HEK293 (cell line): ENCODE measurements at regions not wholly inside any gene's neighbourhood (a gene's known extent, or its start where the extent isn't known, plus 50 kb on each side); places are given as distances from the start of the nearest gene placed in this dataset.

Experiments used
- CTCF ChIA-PET: fragments of 350-600 bp; formaldehyde crosslinking; extraction: SDS; loops from one replicate; lab custom pipeline; 2021; ENCODE audit warnings: antibody characterized with exemption; lab: Yijun Ruan, JAX
- POLR2A ChIA-PET: fragments of 300-600 bp; formaldehyde crosslinking; extraction: SDS; loops from one replicate; lab custom pipeline; 2020; ENCODE audit warnings: antibody characterized with exemption, inconsistent platforms; lab: Yijun Ruan, JAX
- H3K27ac ChIP-seq: fragments of 200-500 bp; sonication (Bioruptor generic); 2 replicates; pipeline ENCODE4 v1.5.1; 2014; ENCODE audit warnings: low read depth, low read length, control low read depth, inconsistent platforms; ENCODE audit errors: extremely low read depth
- H3K36me3 ChIP-seq, 2 experiments: fragments of 200-500 bp in 1 of 2; sonication (Bioruptor generic) in 1 of 2; 1 replicate in 1 of 2; 2 replicates in 1 of 2; pipeline ENCODE4 v1.5.1; 2014 to 2017; ENCODE audit warnings: inconsistent platforms in 2 of 2, low read length in 2 of 2; ENCODE audit not compliant: control insufficient read depth in 2 of 2, insufficient read depth in 1 of 2
- H3K4me1 ChIP-seq: fragments of 200-500 bp; sonication (Bioruptor generic); 2 replicates; pipeline ENCODE4 v1.5.1; 2014; ENCODE audit warnings: mild to moderate bottlenecking, low read length, inconsistent platforms; ENCODE audit not compliant: control insufficient read depth, insufficient read depth
- H3K4me3 ChIP-seq: 2 replicates; pipeline ENCODE4 v1.5.1; 2011; ENCODE audit warnings: low read depth, mild to moderate bottlenecking, control low read depth, low read length, moderate library complexity
- H3K9me3 ChIP-seq: fragments of 200-500 bp; sonication (Bioruptor generic); 2 replicates; pipeline ENCODE4 v1.5.1; 2014; ENCODE audit warnings: low read depth, low read length, inconsistent platforms; ENCODE audit not compliant: control insufficient read depth, insufficient read depth
- FEZF1 ChIP-seq: fragments of 450-650 bp; formaldehyde crosslinking; IDR thresholded peaks from 2 replicates; pipeline ENCODE4 v1.5.1; 2016; ENCODE audit warnings: missing biosample characterization, missing genetic modification characterization
- GLI4 ChIP-seq: fragments of 450-650 bp; formaldehyde crosslinking; IDR thresholded peaks from 2 replicates; pipeline ENCODE4 v1.5.1; 2016; ENCODE audit warnings: missing biosample characterization, missing genetic modification characterization
- HOXA7 ChIP-seq: sonication (generic); formaldehyde crosslinking; IDR thresholded peaks from 2 replicates; pipeline ENCODE4 v1.8.1; 2022; ENCODE audit warnings: missing genetic modification reagents, borderline replicate concordance
- KLF1 ChIP-seq: fragments of 450-650 bp; formaldehyde crosslinking; IDR thresholded peaks from 2 replicates; pipeline ENCODE4 v1.5.1; 2016; ENCODE audit warnings: missing biosample characterization, missing genetic modification characterization
- KLF8 ChIP-seq: fragments of 450-650 bp; formaldehyde crosslinking; IDR thresholded peaks from 2 replicates; pipeline ENCODE4 v1.5.1; 2016; ENCODE audit warnings: missing biosample characterization, missing genetic modification characterization
- MEIS1 ChIP-seq: sonication (generic); formaldehyde crosslinking; IDR thresholded peaks from 2 replicates; pipeline ENCODE4 v1.8.1; 2022; ENCODE audit warnings: missing genetic modification reagents, mild to moderate bottlenecking, borderline replicate concordance
- ZBTB1 ChIP-seq: fragments of 450-650 bp; formaldehyde crosslinking; IDR thresholded peaks from 2 replicates; pipeline ENCODE4 v1.5.1; 2016; ENCODE audit warnings: missing biosample characterization, missing genetic modification characterization
- ZBTB8A ChIP-seq: fragments of 450-650 bp; formaldehyde crosslinking; IDR thresholded peaks from 2 replicates; pipeline ENCODE4 v1.5.1; 2016; ENCODE audit warnings: missing biosample characterization, missing genetic modification characterization
- ZFP3 ChIP-seq: fragments of 450-650 bp; formaldehyde crosslinking; IDR thresholded peaks from 2 replicates; pipeline ENCODE4 v1.5.1; 2016; ENCODE audit warnings: low read depth, missing biosample characterization, missing genetic modification characterization
- ZNF146 ChIP-seq: fragments of 450-650 bp; formaldehyde crosslinking; IDR thresholded peaks from 2 replicates; pipeline ENCODE4 v1.5.1; 2016; ENCODE audit warnings: missing biosample characterization, missing genetic modification characterization
- ZNF184 ChIP-seq: fragments of 450-650 bp; IDR thresholded peaks from 2 replicates; pipeline ENCODE4 v1.5.1; 2018; ENCODE audit warnings: missing biosample characterization, mild to moderate bottlenecking, missing genetic modification characterization
- ZNF214 ChIP-seq: fragments of 450-650 bp; formaldehyde crosslinking; IDR thresholded peaks from 2 replicates; pipeline ENCODE4 v1.5.1; 2017; ENCODE audit warnings: missing biosample characterization, mild to moderate bottlenecking, missing genetic modification characterization, borderline replicate concordance
- ZNF223 ChIP-seq: fragments of 450-650 bp; formaldehyde crosslinking; IDR thresholded peaks from 2 replicates; pipeline ENCODE4 v1.5.1; 2016; ENCODE audit warnings: missing biosample characterization, missing genetic modification characterization
- ZNF24 ChIP-seq: fragments of 450-650 bp; formaldehyde crosslinking; IDR thresholded peaks from 2 replicates; pipeline ENCODE4 v1.5.1; 2016; ENCODE audit warnings: missing biosample characterization, missing genetic modification characterization
- ZNF292 ChIP-seq: fragments of 450-650 bp; formaldehyde crosslinking; IDR thresholded peaks from 2 replicates; pipeline ENCODE4 v1.5.1; 2016; ENCODE audit warnings: low read depth, missing biosample characterization, missing genetic modification characterization, borderline replicate concordance
- ZNF302 ChIP-seq: fragments of 450-650 bp; formaldehyde crosslinking; IDR thresholded peaks from 2 replicates; pipeline ENCODE4 v1.5.1; 2016; ENCODE audit warnings: missing biosample characterization, missing genetic modification characterization, low read depth
- ZNF391 ChIP-seq: fragments of 450-650 bp; formaldehyde crosslinking; IDR thresholded peaks from 2 replicates; pipeline ENCODE4 v1.5.1; 2016; ENCODE audit warnings: low read depth, missing biosample characterization, missing genetic modification characterization, borderline replicate concordance
- ZNF394 ChIP-seq: fragments of 450-650 bp; formaldehyde crosslinking; IDR thresholded peaks from 2 replicates; pipeline ENCODE4 v1.5.1; 2016; ENCODE audit warnings: missing biosample characterization, missing genetic modification characterization, mild to moderate bottlenecking, moderate library complexity, borderline replicate concordance
- ZNF426 ChIP-seq: fragments of 450-650 bp; formaldehyde crosslinking; IDR thresholded peaks from 2 replicates; pipeline ENCODE4 v1.5.1; 2017; ENCODE audit warnings: missing biosample characterization, missing genetic modification characterization, mild to moderate bottlenecking, inconsistent platforms, moderate library complexity
- ZNF521 ChIP-seq: fragments of 450-650 bp; formaldehyde crosslinking; IDR thresholded peaks from 2 replicates; pipeline ENCODE4 v1.5.1; 2017; ENCODE audit warnings: missing biosample characterization, mild to moderate bottlenecking, missing genetic modification characterization
- ZNF548 ChIP-seq: fragments of 450-650 bp; formaldehyde crosslinking; IDR thresholded peaks from 2 replicates; pipeline ENCODE4 v1.5.1; 2016; ENCODE audit warnings: missing biosample characterization, missing genetic modification characterization
- ZNF571 ChIP-seq: fragments of 450-650 bp; formaldehyde crosslinking; IDR thresholded peaks from 2 replicates; pipeline ENCODE4 v1.5.0; 2017; ENCODE audit warnings: missing biosample characterization, missing genetic modification characterization
- ZNF596 ChIP-seq: fragments of 450-650 bp; IDR thresholded peaks from 2 replicates; pipeline ENCODE4 v1.5.0; 2018; ENCODE audit warnings: missing biosample characterization, mild to moderate bottlenecking, missing genetic modification characterization, moderate library complexity
- ZNF610 ChIP-seq: fragments of 450-650 bp; formaldehyde crosslinking; IDR thresholded peaks from 2 replicates; pipeline ENCODE4 v1.5.1; 2016; ENCODE audit warnings: missing biosample characterization, missing genetic modification characterization, borderline replicate concordance
- ZNF623 ChIP-seq: fragments of 450-650 bp; formaldehyde crosslinking; IDR thresholded peaks from 2 replicates; pipeline ENCODE4 v1.5.1; 2016; ENCODE audit warnings: missing biosample characterization, missing genetic modification characterization
- ZNF791 ChIP-seq: fragments of 450-650 bp; formaldehyde crosslinking; IDR thresholded peaks from 2 replicates; pipeline ENCODE4 v1.5.1; 2016; ENCODE audit warnings: missing biosample characterization, missing genetic modification characterization
- ZNF792 ChIP-seq: fragments of 450-650 bp; formaldehyde crosslinking; IDR thresholded peaks from 2 replicates; pipeline ENCODE4 v1.5.1; 2016; ENCODE audit warnings: missing biosample characterization, missing genetic modification characterization
- TF ChIP-seq, protein P1 (sequence below): fragments of 450-650 bp; formaldehyde crosslinking; IDR thresholded peaks from 2 replicates; pipeline ENCODE4 v1.5.1; 2016; ENCODE audit warnings: missing biosample characterization, missing genetic modification characterization
- TF ChIP-seq, protein P2 (sequence below): fragments of 450-650 bp; formaldehyde crosslinking; IDR thresholded peaks from 2 replicates; pipeline ENCODE4 v1.5.1; 2016; ENCODE audit warnings: missing biosample characterization, missing genetic modification characterization, borderline replicate concordance
- TF ChIP-seq, protein P3 (sequence below): fragments of 450-650 bp; formaldehyde crosslinking; IDR thresholded peaks from 2 replicates; pipeline ENCODE4 v1.5.1; 2016; ENCODE audit warnings: missing biosample characterization, missing genetic modification characterization
- TF ChIP-seq, protein P4 (sequence below): IDR thresholded peaks from 2 replicates; pipeline ENCODE4 v1.6.1; 2011; ENCODE audit warnings: mild to moderate bottlenecking, low read depth, low read length, borderline replicate concordance

DNA sequence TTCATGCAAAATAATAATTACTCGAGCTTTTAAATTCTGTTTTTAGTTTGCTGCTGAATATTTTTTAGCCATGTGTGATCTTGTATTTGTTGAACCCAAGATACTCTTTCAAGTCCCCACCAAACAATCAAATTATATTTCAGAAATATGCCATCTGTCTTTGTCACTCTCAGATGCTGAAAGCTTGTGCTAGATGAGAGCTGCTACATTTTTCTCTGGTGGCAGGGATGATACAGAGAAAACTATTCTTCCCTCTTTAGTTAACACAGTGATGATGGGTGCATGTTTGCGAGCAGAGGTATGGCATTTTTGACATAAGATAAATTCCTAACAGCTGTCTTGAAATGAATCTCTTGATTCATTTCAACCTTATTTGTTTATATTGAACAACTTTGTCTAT, 100.6 kb upstream of the NPHP3 start:
- CTCF ChIA-PET, result no interaction called here
- POLR2A ChIA-PET, result no interaction called here
- no peak overlapping the region for H3K4me3 ChIP-seq
- H3K36me3 ChIP-seq, result no peaks in the 10 kb centered on the region
- no peaks in the 10 kb centered on the region for H3K4me1 ChIP-seq
- no peak overlapping the region for H3K27ac ChIP-seq
- TF ChIP-seq ZNF146 (tag by site-specific recombination) (no peak), ZNF24 (no peak), KLF8 (tag by site-specific recombination) (no peak), ZBTB8A (tag by site-specific recombination) (no peak), ZNF792 (tag by site-specific recombination) (no peak), ZNF302 (no peak), ZNF292 (tag by site-specific recombination) (no peak), ZNF214 (tag by site-specific recombination) (no peak), ZNF571 (tag by site-specific recombination) (no peak), ZFP3 (no peak), ZNF184 (tag by site-specific recombination) (no peak), KLF1 (tag by site-specific recombination) (no peak), FEZF1 (tag by site-specific recombination) (no peak), ZNF610 (tag by site-specific recombination) (no peak), ZNF521 (no peak)
- TF ChIP-seq, protein P1, sequence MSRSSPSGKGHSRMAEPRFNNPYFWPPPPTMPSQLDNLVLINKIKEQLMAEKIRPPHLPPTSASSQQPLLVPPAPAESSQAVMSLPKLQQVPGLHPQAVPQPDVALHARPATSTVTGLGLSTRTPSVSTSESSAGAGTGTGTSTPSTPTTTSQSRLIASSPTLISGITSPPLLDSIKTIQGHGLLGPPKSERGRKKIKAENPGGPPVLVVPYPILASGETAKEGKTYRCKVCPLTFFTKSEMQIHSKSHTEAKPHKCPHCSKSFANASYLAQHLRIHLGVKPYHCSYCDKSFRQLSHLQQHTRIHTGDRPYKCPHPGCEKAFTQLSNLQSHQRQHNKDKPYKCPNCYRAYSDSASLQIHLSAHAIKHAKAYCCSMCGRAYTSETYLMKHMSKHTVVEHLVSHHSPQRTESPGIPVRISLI (tag by site-specific recombination), result no peak
- TF ChIP-seq, protein P2, sequence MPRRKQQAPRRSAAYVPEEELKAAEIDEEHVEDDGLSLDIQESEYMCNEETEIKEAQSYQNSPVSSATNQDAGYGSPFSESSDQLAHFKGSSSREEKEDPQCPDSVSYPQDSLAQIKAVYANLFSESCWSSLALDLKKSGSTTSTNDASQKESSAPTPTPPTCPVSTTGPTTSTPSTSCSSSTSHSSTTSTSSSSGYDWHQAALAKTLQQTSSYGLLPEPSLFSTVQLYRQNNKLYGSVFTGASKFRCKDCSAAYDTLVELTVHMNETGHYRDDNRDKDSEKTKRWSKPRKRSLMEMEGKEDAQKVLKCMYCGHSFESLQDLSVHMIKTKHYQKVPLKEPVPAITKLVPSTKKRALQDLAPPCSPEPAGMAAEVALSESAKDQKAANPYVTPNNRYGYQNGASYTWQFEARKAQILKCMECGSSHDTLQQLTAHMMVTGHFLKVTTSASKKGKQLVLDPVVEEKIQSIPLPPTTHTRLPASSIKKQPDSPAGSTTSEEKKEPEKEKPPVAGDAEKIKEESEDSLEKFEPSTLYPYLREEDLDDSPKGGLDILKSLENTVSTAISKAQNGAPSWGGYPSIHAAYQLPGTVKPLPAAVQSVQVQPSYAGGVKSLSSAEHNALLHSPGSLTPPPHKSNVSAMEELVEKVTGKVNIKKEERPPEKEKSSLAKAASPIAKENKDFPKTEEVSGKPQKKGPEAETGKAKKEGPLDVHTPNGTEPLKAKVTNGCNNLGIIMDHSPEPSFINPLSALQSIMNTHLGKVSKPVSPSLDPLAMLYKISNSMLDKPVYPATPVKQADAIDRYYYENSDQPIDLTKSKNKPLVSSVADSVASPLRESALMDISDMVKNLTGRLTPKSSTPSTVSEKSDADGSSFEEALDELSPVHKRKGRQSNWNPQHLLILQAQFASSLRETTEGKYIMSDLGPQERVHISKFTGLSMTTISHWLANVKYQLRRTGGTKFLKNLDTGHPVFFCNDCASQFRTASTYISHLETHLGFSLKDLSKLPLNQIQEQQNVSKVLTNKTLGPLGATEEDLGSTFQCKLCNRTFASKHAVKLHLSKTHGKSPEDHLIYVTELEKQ (tag by site-specific recombination), result no peak
- TF ChIP-seq, all 188 proteins: peak for 0
- no peaks in the 10 kb centered on the region for H3K9me3 ChIP-seq

DNA sequence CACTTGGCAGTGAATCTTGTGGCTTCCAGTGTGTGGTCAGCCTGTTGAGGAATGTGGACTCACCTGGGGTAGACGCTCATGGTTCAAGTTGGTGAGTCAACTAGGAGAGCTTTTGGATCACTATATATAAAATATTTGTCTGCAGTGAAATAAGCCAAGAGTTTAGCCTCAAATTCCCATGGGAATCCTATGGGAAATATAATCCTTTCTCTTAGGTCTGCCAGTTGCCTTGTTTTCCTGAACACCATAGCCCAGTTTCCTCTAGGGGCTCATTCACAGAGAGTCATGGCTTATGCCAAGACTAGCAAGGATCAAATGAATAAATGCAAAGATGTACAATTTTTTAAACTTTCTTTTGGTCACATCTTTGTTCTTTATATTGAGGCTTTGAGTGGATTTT, 100.1 kb upstream of the NPHP3 start:
- CTCF ChIA-PET, result interaction anchor here (0.7 kb wide), 1 partner anchor 17 kb away, joined by 3 read pairs; no protein-coding TSS in a partner anchor
- POLR2A ChIA-PET, result no interaction called here
- H3K4me3 ChIP-seq, result no peak overlapping the region

DNA sequence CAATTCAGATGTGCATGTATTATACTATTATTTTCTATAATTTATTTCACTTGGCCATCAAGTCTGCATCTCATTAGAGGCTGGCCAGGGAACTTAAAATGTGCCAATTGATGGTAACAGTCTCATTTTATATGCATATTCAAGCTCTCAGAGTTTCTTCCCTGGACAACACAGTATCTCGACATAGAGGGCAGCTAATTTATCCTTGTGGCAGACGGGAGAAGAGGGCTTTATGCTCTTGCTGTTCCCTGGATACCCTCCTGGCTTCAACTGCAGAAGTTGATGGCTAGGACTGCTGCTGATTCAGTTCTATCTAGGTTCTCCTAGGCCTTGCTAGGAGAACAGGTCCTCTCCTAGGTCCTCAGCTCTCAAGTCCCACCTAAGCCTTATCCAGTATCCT, 99.1 kb upstream of the NPHP3 start:
- Histone ChIP-seq H3K4me3 (no peak overlapping the region), H3K4me1 (no peaks in the 10 kb centered on the region), H3K27ac (no peak overlapping the region), H3K36me3 (no peaks in the 10 kb centered on the region), H3K9me3 (no peaks in the 10 kb centered on the region)
- POLR2A ChIA-PET, result no interaction called here
- CTCF ChIA-PET, result no interaction called here
- TF ChIP-seq ZBTB8A (tag by site-specific recombination), result no peak
- no peak for TF ChIP-seq ZNF184 (tag by site-specific recombination)
- TF ChIP-seq ZNF426 (tag by site-specific recombination), result no peak
- no peak for TF ChIP-seq ZNF791 (tag by site-specific recombination)
- TF ChIP-seq ZNF623 (tag by site-specific recombination), result no peak
- TF ChIP-seq ZNF548 (tag by site-specific recombination), result no peak
- TF ChIP-seq HOXA7, result no peak
- TF ChIP-seq, protein P3, sequence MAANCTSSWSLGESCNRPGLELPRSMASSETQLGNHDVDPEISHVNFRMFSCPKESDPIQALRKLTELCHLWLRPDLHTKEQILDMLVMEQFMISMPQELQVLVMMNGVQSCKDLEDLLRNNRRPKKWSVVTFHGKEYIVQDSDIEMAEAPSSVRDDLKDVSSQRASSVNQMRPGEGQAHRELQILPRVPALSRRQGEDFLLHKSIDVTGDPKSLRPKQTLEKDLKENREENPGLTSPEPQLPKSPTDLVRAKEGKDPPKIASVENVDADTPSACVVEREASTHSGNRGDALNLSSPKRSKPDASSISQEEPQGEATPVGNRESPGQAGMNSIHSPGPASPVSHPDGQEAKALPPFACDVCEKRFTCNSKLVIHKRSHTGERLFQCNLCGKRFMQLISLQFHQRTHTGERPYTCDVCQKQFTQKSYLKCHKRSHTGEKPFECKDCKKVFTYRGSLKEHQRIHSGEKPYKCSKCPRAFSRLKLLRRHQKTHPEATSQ (tag by site-specific recombination), result no peak
- TF ChIP-seq, protein P4, sequence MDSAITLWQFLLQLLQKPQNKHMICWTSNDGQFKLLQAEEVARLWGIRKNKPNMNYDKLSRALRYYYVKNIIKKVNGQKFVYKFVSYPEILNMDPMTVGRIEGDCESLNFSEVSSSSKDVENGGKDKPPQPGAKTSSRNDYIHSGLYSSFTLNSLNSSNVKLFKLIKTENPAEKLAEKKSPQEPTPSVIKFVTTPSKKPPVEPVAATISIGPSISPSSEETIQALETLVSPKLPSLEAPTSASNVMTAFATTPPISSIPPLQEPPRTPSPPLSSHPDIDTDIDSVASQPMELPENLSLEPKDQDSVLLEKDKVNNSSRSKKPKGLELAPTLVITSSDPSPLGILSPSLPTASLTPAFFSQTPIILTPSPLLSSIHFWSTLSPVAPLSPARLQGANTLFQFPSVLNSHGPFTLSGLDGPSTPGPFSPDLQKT, result no peak
- TF ChIP-seq ZNF394 (tag by site-specific recombination), result no peak
- no peak for TF ChIP-seq MEIS1 (CRISPR knock-in tag)

More for the DNA sequence above, 100.1 kb upstream of the NPHP3 start:
- H3K36me3 ChIP-seq, result no peaks in the 10 kb centered on the region
- no peak overlapping the region for H3K27ac ChIP-seq
- no peaks in the 10 kb centered on the region for H3K9me3 ChIP-seq
- H3K4me1 ChIP-seq, result no peaks in the 10 kb centered on the region
- no peak for TF ChIP-seq ZNF223 (tag by site-specific recombination)
- TF ChIP-seq ZNF596, result no peak
- TF ChIP-seq ZBTB1 (tag by site-specific recombination), result no peak
- no peak for TF ChIP-seq ZNF391
- no peak for TF ChIP-seq GLI4 (tag by site-specific recombination)
